ENCODE measurements at regions not wholly inside any gene's neighbourhood (a gene's known extent, or its start where the extent isn't known, plus 50 kb on each side); places are given as distances from the start of the nearest gene placed in this dataset.
A peak's percentile ranks its signal among the peaks of the same experiment; 100 is the strongest.

DNA sequence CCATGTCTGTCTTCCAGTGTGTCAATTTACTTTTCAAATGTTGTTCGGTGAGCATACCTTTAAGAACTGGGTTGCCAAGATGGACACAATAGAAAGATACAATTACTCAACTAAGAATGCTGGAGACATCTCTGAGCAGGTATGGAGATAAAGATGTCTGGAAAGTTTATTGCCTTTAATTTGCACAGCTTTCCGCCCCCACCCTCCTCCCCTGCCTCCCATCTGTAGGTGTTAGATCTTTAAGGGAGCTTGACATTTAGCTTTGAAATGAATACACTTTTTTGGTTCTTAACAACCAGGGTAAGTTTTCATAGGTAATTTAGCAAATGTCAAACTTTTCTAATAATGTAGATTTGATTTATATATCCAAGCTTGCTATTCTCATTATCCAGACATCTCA, 104.4 kb downstream of the BTBD3 start:
- no peak for DNase-seq (ENCODE audit: low read depth)

GRCh38 chr20:12023194-12023795, 105.6 kb downstream of the BTBD3 start:
- DNase-seq (ENCODE audit: low read depth): no peak

GRCh38 chr20:12028771-12029170, 111.1 kb downstream of the BTBD3 start:
- DNase-seq (ENCODE audit: low read depth): no peak

DNA sequence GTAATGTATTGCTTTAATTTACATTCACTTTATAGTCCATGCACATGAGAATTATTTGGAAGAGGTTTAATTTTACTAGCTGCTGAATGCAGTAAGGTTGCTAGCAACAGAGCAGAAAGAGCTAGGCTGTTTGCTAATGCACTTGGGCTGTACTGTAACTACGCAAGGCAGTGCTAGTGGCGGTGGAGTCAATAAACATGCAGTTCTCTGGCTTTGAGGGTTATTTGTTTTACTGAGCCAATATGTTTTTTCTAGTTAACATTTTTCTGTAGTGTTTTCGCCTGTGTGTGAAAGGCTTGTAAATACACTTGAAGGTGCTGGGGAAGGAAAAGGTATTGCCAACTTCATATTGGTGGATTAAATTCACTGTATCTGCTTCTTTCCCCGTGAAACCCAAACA, 112.8 kb downstream of the BTBD3 start:
- DNase-seq (ENCODE audit: low read depth): no peak

- no peak for DNase-seq (ENCODE audit: low read depth)
Observed at GRCh38 chr20:12036142-12036541, 118.4 kb downstream of the BTBD3 start.

DNA sequence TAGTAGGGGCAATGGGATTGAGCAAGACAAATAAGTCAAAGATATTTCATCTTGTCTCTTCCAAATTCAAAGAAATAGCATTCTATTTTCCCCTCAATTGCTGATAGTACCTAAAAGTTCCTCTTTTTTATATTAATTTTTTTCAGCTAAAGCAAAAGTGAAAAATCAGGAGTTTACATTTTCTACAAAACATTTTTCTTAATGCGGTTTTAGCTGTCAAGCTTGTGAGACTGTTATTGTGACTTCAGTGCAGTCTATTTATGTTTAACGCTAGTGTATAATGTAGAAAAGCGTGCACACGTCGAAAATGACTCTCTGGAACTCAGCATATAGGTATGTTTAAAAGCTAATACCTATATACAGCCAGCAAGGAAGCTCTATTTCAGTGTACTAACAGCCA, 119.8 kb downstream of the BTBD3 start:
- no peak for DNase-seq (ENCODE audit: low read depth)

DNA sequence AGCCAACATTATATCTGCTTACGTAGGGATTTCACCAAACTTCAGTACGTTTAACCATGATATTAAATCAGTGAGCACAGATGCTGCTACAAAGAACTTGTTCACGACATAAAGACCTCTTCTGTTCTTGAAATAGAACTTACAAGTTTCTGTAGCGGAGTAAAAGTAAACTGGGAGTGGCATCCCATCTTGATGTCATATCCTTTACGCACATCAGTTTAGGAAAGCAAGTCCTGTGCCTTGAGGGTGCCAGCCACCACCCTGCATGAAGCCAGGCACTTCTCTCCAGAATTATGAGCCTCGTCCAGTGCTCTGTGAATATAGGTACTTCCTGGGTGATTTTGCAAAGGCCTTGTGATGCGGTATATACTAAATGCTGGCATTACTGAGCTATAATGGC, 122.6 kb downstream of the BTBD3 start:
- DNase-seq (ENCODE audit: low read depth): no peak

DNA sequence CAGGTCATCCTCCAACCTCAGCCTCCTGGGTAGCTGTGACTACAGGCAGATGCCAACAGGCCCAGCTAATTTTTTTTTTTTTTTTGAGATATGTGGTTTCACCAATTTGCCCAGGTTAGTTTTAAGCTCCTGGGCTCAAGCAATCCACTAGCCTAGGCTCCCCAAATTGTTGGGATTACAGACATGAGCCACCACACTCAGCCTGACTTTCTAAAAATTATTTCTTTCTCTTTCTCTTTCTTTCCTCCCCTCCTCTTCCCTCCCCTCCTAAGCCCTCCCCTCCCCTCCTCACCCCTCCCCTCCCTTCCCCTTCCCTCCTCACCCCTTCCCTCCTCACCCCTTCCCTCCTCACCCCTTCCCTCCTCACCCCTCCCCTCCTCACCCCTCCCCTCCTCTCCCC, 127.3 kb downstream of the BTBD3 start:
- no peak for DNase-seq (ENCODE audit: low read depth)

GRCh38 chr20:12047838-12048432, 130.2 kb downstream of the BTBD3 start:
- peak; percentile 85 for DNase-seq (ENCODE audit: low read depth)

DNA sequence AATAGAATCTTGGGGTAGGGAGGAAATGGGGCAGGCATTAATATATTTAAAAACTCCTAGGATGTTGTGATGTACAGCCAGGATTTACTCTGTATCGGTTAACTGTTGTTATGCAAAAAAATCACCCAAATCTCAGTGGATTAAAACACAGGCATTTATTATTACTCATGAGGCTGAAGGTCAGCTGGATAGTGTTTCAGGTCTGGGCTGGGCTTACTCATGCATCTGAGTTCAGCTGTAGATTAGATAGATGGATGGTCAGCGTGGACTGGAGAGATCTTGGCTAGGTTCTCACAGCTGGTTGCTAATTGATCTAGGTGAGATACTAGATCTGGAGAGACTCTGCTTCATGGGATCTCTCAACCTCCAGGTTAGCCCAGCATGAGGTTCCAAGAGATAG, 131.4 kb downstream of the BTBD3 start:
- peak; percentile 93 for DNase-seq (ENCODE audit: low read depth)

DNA sequence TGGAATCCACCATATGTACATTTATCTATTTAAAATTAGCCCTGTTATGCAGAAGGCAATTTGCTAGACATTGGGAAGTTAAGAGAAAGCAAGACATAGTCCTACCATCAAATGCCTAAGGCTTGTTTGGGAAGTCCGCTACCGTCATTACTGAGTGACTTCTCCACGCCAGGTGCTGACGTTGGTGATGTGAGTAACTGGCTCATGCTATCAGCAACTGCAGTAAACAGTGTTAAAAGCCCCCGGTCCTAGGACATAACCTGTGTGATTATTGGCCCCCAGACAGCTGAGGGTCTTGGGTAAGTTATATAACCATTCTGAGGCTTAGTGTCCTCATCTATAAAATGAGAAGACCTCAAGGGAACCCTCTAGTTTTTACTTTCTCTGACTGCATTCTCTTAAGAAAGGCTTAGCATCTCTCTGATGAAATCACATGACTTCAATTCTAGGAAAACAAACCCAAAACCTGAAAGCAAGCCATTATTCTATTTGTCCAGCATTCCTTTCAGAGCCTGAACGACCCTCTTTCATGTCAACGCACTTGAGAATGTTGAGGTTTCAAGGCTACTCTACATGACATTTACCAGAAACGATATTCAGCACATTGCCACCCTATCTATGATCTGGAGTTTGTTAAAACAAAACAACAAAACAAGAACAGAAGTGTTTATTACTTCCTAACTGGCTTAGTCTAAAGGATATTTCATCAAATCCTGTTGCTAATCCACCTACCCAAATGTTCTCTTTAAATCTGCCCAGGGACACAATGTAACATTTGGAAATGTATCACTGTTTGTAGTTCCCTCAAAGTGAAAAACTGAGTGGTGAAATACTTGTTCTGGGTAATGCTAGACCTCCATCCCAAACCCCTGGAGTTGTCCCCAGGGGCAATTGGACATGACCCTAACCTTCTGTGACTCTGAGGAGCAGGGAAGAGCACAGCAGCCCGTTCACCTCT, 133.8 kb downstream of the BTBD3 start:
- peak; percentile 55 for DNase-seq (ENCODE audit: low read depth)

GRCh38 chr20:12053353-12053752, 135.7 kb downstream of the BTBD3 start:
- peak; percentile 91 for DNase-seq (ENCODE audit: low read depth)

- no peak for DNase-seq (ENCODE audit: low read depth)
Observed at GRCh38 chr20:12054556-12054955, 136.9 kb downstream of the BTBD3 start.

DNA sequence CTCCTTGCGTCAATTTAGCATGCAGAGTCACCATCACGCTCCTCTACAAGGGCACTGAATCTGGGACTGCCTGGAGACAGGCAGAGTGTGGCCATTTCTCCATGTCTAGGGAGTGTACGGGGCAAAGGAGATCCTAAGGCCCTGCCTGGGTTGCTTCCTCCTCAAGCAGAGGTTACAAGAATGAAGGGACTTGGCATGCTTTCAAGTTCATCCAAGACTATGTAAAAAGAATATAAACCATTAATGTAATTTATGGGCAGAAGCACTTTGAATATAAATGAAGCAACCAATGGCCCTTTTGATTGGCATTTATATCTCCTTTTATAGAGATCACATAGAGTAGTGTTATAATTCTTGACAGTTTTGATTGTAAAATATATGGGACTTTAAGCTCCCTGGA, 137.5 kb downstream of the BTBD3 start:
- no peak for DNase-seq (ENCODE audit: low read depth)

DNA sequence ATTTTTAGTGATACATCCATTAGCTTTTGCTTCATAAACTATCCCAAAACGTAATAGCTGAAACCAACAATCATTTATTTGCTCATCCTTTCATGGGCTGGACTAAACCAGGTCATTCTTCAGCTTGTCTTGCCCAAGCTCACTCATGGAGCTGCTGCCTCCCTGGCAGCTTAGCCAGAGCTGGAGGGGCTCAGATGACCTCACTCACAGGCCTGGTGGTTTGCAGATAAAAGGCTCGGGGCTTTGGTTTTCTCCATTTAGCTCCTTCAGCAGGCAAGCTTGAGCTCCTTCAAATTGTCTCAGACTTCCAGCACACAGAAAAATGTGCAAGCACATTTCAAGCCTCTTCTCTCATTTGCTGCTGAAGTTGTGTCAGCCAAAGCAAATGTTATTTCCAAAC, 139.1 kb downstream of the BTBD3 start:
- peak; percentile 28 for DNase-seq (ENCODE audit: low read depth)

GRCh38 chr20:12057778-12058177, 140.1 kb downstream of the BTBD3 start:
- no peak for DNase-seq (ENCODE audit: low read depth)

- peak; percentile 28 for DNase-seq (ENCODE audit: low read depth)
Observed at GRCh38 chr20:12058216-12058615, 140.5 kb downstream of the BTBD3 start.

GRCh38 chr20:12061466-12061865, 143.8 kb downstream of the BTBD3 start:
- peak; percentile 29 for DNase-seq (ENCODE audit: low read depth)

- DNase-seq (ENCODE audit: low read depth): no peak
Observed at GRCh38 chr20:12063106-12063684, 145.5 kb downstream of the BTBD3 start.

DNA sequence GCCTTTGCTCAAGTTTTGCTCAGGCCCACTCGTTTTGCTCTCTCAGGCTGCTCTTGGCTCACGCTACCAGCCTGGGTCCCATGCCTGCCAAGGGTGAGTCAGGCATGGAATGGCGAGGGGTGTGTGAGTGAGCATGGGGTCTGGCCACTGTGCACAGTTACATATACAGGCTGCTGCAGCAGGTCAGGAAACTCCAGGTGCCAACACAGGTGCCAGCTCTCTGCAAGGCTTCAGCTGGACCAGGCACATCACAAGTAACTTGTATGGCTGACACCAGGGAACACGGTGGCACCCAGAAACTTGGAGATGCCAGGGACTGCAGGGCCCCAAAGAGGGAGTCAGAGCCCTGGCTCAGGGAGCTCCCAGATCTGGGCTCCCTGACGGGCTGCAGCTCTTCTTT, 146.8 kb downstream of the BTBD3 start:
- no peak for DNase-seq (ENCODE audit: low read depth)

DNA sequence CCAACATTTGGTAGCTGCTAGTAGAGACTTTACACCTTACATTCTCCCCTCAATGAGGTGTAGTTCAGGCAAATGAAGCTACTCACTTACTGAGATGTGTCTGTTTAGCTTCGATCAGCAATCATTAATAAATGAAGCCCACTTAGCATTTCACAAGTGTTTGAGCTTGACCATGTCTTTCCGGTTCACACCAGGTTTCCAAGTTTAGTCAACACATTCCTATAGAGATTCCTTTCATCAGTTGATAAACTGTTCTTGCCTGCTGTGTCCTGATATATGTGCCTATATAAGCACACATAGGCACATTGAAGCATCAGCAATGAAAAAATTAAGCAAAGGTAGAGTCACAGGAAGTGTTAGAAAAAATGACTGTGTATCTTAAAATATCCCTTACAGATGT, 150.0 kb downstream of the BTBD3 start:
- no peak for DNase-seq (ENCODE audit: low read depth)

- peak; percentile 36 for DNase-seq (ENCODE audit: low read depth)
Observed at GRCh38 chr20:12068121-12068520, 150.4 kb downstream of the BTBD3 start.

GRCh38 chr20:12069181-12069580, 151.5 kb downstream of the BTBD3 start:
- no peak for DNase-seq (ENCODE audit: low read depth)
